GM12875 (cell line): ENCODE measurements at regions not wholly inside any gene's neighbourhood (a gene's known extent, or its start where the extent isn't known, plus 50 kb on each side); places are given as distances from the start of the nearest gene placed in this dataset.

Source experiments
- H3K4me3 ChIP-seq: one replicate; pipeline ENCODE4 v1.5.1; 2011; ENCODE audit warnings: low read depth, low read length, control low read depth
- TF ChIP-seq, protein P1 (sequence below): IDR thresholded peaks from 2 replicates; pipeline ENCODE4 v1.5.1; 2011; ENCODE audit warnings: low read depth, mild to moderate bottlenecking, control low read depth, inconsistent platforms, low read length, moderate library complexity, borderline replicate concordance; ENCODE audit not compliant: insufficient read depth

DNA sequence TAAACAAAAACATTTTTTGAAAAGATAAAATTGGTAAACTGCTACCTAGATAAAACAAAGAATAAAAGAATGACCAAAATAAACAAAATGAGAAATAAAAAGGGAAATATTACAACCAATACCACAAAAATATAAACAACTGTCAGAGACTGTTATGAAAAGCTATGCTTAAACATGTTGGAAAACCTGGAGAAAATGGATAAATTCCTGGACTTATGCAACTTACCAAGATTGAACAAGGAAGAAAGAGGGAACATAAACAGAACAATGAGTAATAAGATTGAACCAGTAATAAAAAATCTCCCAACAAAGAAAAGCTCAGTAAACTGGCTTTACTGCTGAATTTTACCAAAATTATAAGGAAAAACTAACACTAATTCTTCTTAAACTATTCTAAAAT is 518.7 kb downstream of the GRXCR1 start:
- TF ChIP-seq, protein P1, sequence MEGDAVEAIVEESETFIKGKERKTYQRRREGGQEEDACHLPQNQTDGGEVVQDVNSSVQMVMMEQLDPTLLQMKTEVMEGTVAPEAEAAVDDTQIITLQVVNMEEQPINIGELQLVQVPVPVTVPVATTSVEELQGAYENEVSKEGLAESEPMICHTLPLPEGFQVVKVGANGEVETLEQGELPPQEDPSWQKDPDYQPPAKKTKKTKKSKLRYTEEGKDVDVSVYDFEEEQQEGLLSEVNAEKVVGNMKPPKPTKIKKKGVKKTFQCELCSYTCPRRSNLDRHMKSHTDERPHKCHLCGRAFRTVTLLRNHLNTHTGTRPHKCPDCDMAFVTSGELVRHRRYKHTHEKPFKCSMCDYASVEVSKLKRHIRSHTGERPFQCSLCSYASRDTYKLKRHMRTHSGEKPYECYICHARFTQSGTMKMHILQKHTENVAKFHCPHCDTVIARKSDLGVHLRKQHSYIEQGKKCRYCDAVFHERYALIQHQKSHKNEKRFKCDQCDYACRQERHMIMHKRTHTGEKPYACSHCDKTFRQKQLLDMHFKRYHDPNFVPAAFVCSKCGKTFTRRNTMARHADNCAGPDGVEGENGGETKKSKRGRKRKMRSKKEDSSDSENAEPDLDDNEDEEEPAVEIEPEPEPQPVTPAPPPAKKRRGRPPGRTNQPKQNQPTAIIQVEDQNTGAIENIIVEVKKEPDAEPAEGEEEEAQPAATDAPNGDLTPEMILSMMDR, result no peak
- no peak overlapping the region for H3K4me3 ChIP-seq

DNA sequence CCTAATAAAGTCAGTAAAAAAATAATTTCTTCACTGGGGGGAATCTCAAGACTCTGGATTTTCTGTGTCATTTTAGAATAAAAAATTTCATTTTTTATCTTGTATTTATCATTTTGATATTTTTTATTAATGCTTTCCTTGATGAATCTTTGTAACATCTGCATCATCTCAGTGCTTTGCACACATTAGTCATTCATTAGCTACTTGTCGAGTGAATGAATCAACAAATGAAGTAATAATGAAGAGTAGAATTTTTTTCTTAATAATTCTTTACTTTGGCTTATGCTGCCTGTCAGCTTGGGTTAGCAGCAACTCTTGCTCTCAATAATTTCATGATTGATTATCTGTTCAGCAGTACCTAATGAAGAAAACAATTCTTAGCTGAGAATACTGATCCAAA is 530.8 kb downstream of the GRXCR1 start:
- TF ChIP-seq, protein P1, result no peak
- H3K4me3 ChIP-seq, result no peak overlapping the region

DNA sequence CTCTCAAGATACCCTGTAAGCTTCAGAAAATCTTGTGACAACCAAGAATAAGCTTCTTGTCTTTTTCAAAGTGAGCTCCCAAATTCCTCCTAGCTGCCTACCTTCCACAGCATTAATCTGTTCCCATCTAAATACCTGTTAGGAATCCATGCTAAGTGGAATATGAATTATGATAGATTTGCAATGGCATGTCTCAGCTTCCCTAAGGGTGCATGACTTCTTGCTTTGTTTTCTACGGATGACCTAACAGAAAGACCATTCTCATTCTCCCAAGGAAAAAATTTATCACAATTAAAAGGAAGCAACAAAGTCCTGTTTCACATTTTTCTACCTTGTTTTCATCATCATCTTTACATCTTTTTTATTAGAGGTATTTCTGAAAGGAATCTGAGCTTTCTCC is 532.7 kb downstream of the GRXCR1 start:
- H3K4me3 ChIP-seq, result no peak overlapping the region
- TF ChIP-seq, protein P1, result no peak

DNA sequence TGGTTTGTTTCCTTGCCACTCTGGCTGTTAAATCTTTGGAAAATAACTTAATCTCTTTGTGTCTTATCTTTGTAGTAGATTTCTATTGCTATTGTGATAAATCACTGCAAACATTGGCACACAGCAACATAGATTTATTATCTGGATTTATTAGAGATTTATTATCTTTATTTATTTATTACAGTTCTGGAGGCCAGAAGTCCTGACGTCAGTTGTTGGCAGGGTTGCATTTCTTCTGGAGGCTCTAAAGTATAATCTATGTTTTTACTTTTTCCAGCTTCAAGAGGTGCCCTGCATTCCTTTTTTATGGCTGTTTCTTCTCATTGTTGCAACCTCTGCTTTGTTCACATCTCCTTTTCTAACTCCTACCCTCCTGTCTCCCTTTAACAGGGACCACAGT is 542.8 kb downstream of the GRXCR1 start:
- H3K4me3 ChIP-seq, result no peak overlapping the region
- TF ChIP-seq, protein P1, result no peak

DNA sequence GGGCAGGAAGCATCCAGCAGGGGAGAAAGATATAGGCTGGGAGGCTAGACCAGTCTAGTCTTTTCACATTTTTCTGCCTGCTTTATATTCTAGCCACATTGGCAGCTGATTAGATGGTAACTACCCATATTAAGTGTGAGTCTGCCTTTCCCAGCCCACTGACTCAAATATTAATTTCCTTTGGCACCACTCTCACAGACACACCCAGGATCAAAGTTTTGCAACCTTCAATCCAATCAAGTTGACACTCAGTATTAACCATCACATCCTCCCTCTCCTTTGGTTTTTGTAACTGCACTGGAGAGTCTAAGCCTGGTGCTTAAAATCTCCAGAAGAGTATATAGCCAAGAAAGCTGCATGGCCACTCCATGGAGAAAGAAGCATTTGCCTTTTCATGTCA is 560.4 kb downstream of the GRXCR1 start:
- no peak overlapping the region for H3K4me3 ChIP-seq
- TF ChIP-seq, protein P1, result no peak

DNA sequence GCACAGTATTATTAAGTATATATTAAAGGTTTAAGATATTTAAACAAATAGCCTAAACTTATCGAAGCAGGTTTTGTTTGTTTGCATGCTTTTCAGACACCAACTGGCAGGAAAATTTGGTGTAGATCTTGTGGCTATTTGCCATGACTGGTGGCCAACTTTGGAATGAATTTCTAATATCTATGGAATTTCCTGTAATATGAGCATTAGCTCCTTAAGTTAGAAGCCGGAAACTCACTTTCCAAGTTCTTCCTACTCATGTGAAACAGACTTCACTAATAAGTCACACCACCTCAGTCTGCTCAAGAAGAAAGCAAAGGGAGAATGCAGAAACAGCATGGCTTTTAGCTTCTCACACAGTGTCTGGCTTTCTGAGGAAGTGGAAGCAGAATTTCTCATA is 563.9 kb downstream of the GRXCR1 start:
- TF ChIP-seq, protein P1, result no peak
- H3K4me3 ChIP-seq, result no peak overlapping the region

DNA sequence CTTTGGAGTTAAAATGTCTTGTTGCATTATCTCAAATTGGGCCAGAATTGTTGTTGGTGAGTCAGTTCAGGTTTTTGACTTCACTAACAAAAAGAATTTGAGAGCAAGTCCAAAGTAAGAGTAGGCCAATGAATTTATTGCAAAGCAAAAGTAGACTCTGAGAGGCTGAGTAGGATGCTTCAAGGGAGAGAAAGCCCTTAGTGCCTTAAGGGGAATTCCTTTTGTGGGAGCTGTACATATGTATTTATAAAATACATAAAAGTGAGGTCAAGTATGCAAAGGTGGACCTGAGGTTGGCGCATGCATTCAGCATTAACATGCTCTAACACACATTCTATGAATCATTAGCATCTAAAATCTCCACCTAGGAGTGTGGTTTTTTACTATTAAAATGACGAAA is 565.4 kb downstream of the GRXCR1 start:
- TF ChIP-seq, protein P1, result no peak
- no peak overlapping the region for H3K4me3 ChIP-seq
